GM23338 (cell line): ENCODE measurements at regions not wholly inside any gene's neighbourhood (a gene's known extent, or its start where the extent isn't known, plus 50 kb on each side); places are given as distances from the start of the nearest gene placed in this dataset.

Experiments used
- ATAC-seq: fragments of 200-7000 bp; cut with Tn5 transposase; 3 replicates; pipeline ENCODE4 v1.9.1; 2020
- DNase-seq: peaks from one replicate; pipeline ENCODE4 v3.0.0-alpha.2; 2015; ENCODE audit warnings: low spot score
- H2AFZ ChIP-seq: fragments of 200-600 bp; sonication (generic); 2 replicates; pipeline ENCODE4 v1.8.0; 2016; ENCODE audit warnings: antibody characterized with exemption, mild to moderate bottlenecking, moderate library complexity
- H3F3A ChIP-seq: fragments of 200-600 bp; sonication (generic); replicated peaks from 2 replicates; pipeline ENCODE4 v1.8.0; 2017; ENCODE audit warnings: antibody characterized with exemption, mixed run types, low read depth
- H3K27ac ChIP-seq: fragments of 200-600 bp; sonication (generic); 2 replicates; pipeline ENCODE4 v1.6.1; 2016; ENCODE audit warnings: low read depth
- H3K27me3 ChIP-seq: fragments of 200-600 bp; sonication (generic); 2 replicates; pipeline ENCODE4 v1.8.0; 2016; ENCODE audit warnings: mild to moderate bottlenecking, mixed run types, moderate library complexity; ENCODE audit not compliant: insufficient read depth
- H3K36me3 ChIP-seq: fragments of 200-600 bp; sonication (generic); 2 replicates; pipeline ENCODE4 v1.8.0; 2016; ENCODE audit warnings: mild to moderate bottlenecking; ENCODE audit not compliant: insufficient read depth
- H3K4me1 ChIP-seq: fragments of 200-600 bp; sonication (generic); 2 replicates; pipeline ENCODE4 v1.8.0; 2016; ENCODE audit warnings: mild to moderate bottlenecking, moderate library complexity; ENCODE audit not compliant: insufficient read depth
- H3K4me2 ChIP-seq: fragments of 200-600 bp; sonication (generic); 2 replicates; pipeline ENCODE4 v1.7.1; 2017; ENCODE audit warnings: mixed run types
- H3K4me3 ChIP-seq: fragments of 200-600 bp; sonication (generic); 2 replicates; pipeline ENCODE4 v1.6.1; 2016; ENCODE audit warnings: mixed run types
- H3K79me2 ChIP-seq: fragments of 200-600 bp; sonication (generic); replicated peaks from 2 replicates; pipeline ENCODE4 v1.8.0; 2017; ENCODE audit warnings: mild to moderate bottlenecking; ENCODE audit not compliant: insufficient read depth
- H3K9me2 ChIP-seq: fragments of 200-600 bp; sonication (generic); 2 replicates; pipeline ENCODE4 v1.8.0; 2017; ENCODE audit not compliant: insufficient read depth
- H4K20me1 ChIP-seq: fragments of 200-600 bp; sonication (generic); replicated peaks from 2 replicates; pipeline ENCODE4 v1.8.0; 2017; ENCODE audit warnings: mild to moderate bottlenecking; ENCODE audit not compliant: insufficient read depth
- H3K27ac Mint-ChIP-seq: 2 replicates; pipeline ENCODE4 v1.8.0; 2020; ENCODE audit warnings: inconsistent platforms, mild to moderate bottlenecking, moderate library complexity, mixed read lengths
- H3K27me3 Mint-ChIP-seq: 3 replicates; pipeline ENCODE4 v1.8.0; 2022; ENCODE audit warnings: low read depth, mild to moderate bottlenecking, moderate library complexity, mixed read lengths, inconsistent platforms; ENCODE audit not compliant: insufficient read depth, poor library complexity
- H3K36me3 Mint-ChIP-seq: 3 replicates; pipeline ENCODE4 v1.8.0; 2021; ENCODE audit warnings: low read depth, mild to moderate bottlenecking, inconsistent platforms, moderate library complexity, mixed read lengths
- H3K4me1 Mint-ChIP-seq: 3 replicates; pipeline ENCODE4 v1.8.0; 2020; ENCODE audit warnings: mild to moderate bottlenecking, inconsistent platforms, mixed read lengths
- H3K4me3 Mint-ChIP-seq: 3 replicates; pipeline ENCODE4 v1.8.0; 2021; ENCODE audit warnings: moderate library complexity, mild to moderate bottlenecking, inconsistent platforms, mixed read lengths
- H3K9me3 Mint-ChIP-seq: 3 replicates; pipeline ENCODE4 v1.8.0; 2020; ENCODE audit warnings: moderate library complexity, mild to moderate bottlenecking, inconsistent platforms, mixed read lengths
- CREB1 ChIP-seq: fragments of 250-450 bp; sonication (Bioruptor Pico); IDR thresholded peaks from 2 replicates; pipeline ENCODE4 v1.5.0; 2020; ENCODE audit warnings: low read depth, mild to moderate bottlenecking, moderate library complexity
- EZH2 ChIP-seq: fragments of 200-600 bp; sonication (generic); IDR thresholded peaks from one replicate; pipeline ENCODE4 v1.8.0; 2017; ENCODE audit warnings: antibody characterized with exemption, mild to moderate bottlenecking, low read depth; ENCODE audit not compliant: unreplicated experiment
- EZH2phosphoT487 ChIP-seq: fragments of 200-600 bp; sonication (generic); IDR thresholded peaks from one replicate; pipeline ENCODE4 v1.8.1; 2018; ENCODE audit warnings: antibody characterized with exemption; ENCODE audit not compliant: unreplicated experiment
- JUNB ChIP-seq: IDR thresholded peaks from one replicate; pipeline ENCODE4 v1.6.1; 2016; ENCODE audit warnings: antibody characterized with exemption; ENCODE audit not compliant: unreplicated experiment
- NANOG ChIP-seq: IDR thresholded peaks from 2 replicates; pipeline ENCODE4 v1.6.1; 2016; ENCODE audit warnings: antibody characterized with exemption, borderline replicate concordance
- POLR2AphosphoS5 ChIP-seq: IDR thresholded peaks from 2 replicates; pipeline ENCODE4 v1.6.1; 2016; ENCODE audit warnings: antibody characterized with exemption, low read depth
- REST ChIP-seq: IDR thresholded peaks from one replicate; pipeline ENCODE4 v1.6.1; 2018; ENCODE audit warnings: antibody characterized with exemption; ENCODE audit not compliant: unreplicated experiment
- STAT1 ChIP-seq: IDR thresholded peaks from one replicate; pipeline ENCODE4 v1.6.1; 2016; ENCODE audit warnings: antibody characterized with exemption; ENCODE audit not compliant: unreplicated experiment
- ZNF114 ChIP-seq: fragments of 250-450 bp; sonication (Bioruptor Pico); IDR thresholded peaks from 2 replicates; pipeline ENCODE4 v1.5.0; 2020; ENCODE audit warnings: mild to moderate bottlenecking, moderate library complexity
- ZNF331 ChIP-seq: fragments of 250-450 bp; sonication (Bioruptor Pico); IDR thresholded peaks from 2 replicates; pipeline ENCODE4 v1.5.0; 2020; ENCODE audit warnings: low read depth, mild to moderate bottlenecking, moderate library complexity
- TF ChIP-seq, protein P1 (sequence below): IDR thresholded peaks from 2 replicates; pipeline ENCODE4 v1.6.1; 2016; ENCODE audit warnings: antibody characterized with exemption
- TF ChIP-seq, protein P2 (sequence below): fragments of 250-450 bp; sonication (Bioruptor Pico); IDR thresholded peaks from 2 replicates; pipeline ENCODE4 v1.5.0; 2020; ENCODE audit warnings: mild to moderate bottlenecking, moderate library complexity
- TF ChIP-seq, protein P3 (sequence below), 2 experiments: fragments of 200-600 bp in 1 of 2; sonication (generic) in 1 of 2; conservative IDR thresholded peaks; 2 replicates each; pipeline versions ENCODE4 v1.5.1 to v1.6.1; 2016 to 2017; ENCODE audit warnings: antibody characterized with exemption in 2 of 2, low read depth in 2 of 2, mild to moderate bottlenecking in 2 of 2, moderate library complexity in 1 of 2

DNA sequence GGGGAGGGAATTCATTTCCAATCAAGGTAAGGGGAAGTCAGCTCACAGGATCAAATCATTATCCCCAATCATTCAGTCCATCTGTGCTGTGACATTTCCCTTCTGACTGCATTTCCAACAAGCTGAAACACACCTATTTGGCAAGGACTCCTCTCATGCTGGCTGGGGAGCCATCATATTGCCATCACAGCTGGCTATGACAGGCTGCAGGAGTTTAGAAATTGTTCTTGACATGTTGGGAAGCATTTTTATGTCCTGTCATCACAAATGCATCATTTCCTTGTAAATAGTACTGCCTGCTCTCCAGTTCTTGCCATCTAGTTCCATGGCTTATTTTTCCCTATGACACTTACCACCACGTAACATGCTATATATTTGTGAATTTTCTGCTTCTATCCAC, 113.9 kb upstream of the TMEM170B start:
- H3K36me3 Mint-ChIP-seq: no peaks in the 10 kb centered on the region
- no peak for ATAC-seq

More for the DNA sequence above, 113.9 kb upstream of the TMEM170B start:
- Histone ChIP-seq H3K27ac (no peak overlapping the region), H3K79me2 (no peaks in the 10 kb centered on the region), H3K4me2 (no peak overlapping the region), H3F3A (no peaks in the 10 kb centered on the region), H2AFZ (no peak overlapping the region), H3K36me3 (no peaks in the 10 kb centered on the region), H4K20me1 (no peaks in the 10 kb centered on the region), H3K9me2 (no peaks in the 10 kb centered on the region; the same call in 1 of the 2 replicates), H3K4me3 (no peak overlapping the region), H3K27me3 (no peaks in the 10 kb centered on the region), H3K4me1 (peaks cover 6% of the 10 kb centered on the region)
- Mint-ChIP-seq H3K9me3 (no peaks in the 10 kb centered on the region), H3K4me3 (no peak overlapping the region), H3K4me1 (peaks cover 32% of the 10 kb centered on the region), H3K27me3 (peaks cover 9% of the 10 kb centered on the region), H3K27ac (no peak overlapping the region)
- no peak for DNase-seq
- TF ChIP-seq REST (no peak), ZNF331 (CRISPR knock-in tag) (no peak), ZNF114 (CRISPR knock-in tag) (no peak), JUNB (no peak), EZH2phosphoT487 (no peak), NANOG (no peak), POLR2AphosphoS5 (no peak), EZH2 (no peak), STAT1 (no peak), CREB1 (CRISPR knock-in tag) (no peak)
- TF ChIP-seq, protein P1, sequence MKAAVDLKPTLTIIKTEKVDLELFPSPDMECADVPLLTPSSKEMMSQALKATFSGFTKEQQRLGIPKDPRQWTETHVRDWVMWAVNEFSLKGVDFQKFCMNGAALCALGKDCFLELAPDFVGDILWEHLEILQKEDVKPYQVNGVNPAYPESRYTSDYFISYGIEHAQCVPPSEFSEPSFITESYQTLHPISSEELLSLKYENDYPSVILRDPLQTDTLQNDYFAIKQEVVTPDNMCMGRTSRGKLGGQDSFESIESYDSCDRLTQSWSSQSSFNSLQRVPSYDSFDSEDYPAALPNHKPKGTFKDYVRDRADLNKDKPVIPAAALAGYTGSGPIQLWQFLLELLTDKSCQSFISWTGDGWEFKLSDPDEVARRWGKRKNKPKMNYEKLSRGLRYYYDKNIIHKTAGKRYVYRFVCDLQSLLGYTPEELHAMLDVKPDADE: no peak
- TF ChIP-seq, protein P2, sequence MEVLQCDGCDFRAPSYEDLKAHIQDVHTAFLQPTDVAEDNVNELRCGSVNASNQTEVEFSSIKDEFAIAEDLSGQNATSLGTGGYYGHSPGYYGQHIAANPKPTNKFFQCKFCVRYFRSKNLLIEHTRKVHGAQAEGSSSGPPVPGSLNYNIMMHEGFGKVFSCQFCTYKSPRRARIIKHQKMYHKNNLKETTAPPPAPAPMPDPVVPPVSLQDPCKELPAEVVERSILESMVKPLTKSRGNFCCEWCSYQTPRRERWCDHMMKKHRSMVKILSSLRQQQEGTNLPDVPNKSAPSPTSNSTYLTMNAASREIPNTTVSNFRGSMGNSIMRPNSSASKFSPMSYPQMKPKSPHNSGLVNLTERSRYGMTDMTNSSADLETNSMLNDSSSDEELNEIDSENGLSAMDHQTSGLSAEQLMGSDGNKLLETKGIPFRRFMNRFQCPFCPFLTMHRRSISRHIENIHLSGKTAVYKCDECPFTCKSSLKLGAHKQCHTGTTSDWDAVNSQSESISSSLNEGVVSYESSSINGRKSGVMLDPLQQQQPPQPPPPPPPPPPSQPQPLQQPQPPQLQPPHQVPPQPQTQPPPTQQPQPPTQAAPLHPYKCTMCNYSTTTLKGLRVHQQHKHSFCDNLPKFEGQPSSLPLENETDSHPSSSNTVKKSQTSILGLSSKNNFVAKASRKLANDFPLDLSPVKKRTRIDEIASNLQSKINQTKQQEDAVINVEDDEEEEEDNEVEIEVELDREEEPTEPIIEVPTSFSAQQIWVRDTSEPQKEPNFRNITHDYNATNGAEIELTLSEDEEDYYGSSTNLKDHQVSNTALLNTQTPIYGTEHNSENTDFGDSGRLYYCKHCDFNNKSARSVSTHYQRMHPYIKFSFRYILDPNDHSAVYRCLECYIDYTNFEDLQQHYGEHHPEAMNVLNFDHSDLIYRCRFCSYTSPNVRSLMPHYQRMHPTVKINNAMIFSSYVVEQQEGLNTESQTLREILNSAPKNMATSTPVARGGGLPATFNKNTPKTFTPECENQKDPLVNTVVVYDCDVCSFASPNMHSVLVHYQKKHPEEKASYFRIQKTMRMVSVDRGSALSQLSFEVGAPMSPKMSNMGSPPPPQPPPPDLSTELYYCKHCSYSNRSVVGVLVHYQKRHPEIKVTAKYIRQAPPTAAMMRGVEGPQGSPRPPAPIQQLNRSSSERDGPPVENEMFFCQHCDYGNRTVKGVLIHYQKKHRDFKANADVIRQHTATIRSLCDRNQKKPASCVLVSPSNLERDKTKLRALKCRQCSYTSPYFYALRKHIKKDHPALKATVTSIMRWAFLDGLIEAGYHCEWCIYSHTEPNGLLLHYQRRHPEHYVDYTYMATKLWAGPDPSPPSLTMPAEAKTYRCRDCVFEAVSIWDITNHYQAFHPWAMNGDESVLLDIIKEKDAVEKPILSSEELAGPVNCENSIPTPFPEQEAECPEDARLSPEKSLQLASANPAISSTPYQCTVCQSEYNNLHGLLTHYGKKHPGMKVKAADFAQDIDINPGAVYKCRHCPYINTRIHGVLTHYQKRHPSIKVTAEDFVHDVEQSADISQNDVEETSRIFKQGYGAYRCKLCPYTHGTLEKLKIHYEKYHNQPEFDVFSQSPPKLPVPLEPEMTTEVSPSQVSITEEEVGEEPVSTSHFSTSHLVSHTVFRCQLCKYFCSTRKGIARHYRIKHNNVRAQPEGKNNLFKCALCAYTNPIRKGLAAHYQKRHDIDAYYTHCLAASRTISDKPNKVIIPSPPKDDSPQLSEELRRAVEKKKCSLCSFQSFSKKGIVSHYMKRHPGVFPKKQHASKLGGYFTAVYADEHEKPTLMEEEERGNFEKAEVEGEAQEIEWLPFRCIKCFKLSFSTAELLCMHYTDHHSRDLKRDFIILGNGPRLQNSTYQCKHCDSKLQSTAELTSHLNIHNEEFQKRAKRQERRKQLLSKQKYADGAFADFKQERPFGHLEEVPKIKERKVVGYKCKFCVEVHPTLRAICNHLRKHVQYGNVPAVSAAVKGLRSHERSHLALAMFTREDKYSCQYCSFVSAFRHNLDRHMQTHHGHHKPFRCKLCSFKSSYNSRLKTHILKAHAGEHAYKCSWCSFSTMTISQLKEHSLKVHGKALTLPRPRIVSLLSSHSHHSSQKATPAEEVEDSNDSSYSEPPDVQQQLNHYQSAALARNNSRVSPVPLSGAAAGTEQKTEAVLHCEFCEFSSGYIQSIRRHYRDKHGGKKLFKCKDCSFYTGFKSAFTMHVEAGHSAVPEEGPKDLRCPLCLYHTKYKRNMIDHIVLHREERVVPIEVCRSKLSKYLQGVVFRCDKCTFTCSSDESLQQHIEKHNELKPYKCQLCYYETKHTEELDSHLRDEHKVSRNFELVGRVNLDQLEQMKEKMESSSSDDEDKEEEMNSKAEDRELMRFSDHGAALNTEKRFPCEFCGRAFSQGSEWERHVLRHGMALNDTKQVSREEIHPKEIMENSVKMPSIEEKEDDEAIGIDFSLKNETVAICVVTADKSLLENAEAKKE (CRISPR knock-in tag): no peak
- TF ChIP-seq, protein P3, sequence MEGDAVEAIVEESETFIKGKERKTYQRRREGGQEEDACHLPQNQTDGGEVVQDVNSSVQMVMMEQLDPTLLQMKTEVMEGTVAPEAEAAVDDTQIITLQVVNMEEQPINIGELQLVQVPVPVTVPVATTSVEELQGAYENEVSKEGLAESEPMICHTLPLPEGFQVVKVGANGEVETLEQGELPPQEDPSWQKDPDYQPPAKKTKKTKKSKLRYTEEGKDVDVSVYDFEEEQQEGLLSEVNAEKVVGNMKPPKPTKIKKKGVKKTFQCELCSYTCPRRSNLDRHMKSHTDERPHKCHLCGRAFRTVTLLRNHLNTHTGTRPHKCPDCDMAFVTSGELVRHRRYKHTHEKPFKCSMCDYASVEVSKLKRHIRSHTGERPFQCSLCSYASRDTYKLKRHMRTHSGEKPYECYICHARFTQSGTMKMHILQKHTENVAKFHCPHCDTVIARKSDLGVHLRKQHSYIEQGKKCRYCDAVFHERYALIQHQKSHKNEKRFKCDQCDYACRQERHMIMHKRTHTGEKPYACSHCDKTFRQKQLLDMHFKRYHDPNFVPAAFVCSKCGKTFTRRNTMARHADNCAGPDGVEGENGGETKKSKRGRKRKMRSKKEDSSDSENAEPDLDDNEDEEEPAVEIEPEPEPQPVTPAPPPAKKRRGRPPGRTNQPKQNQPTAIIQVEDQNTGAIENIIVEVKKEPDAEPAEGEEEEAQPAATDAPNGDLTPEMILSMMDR (conservative IDR thresholded peaks at IDR 0.05; ENCODE audit: low read depth in 2 of 2): no peak
